Testis (tissue), 2 donors: ENCODE measurements at regions not wholly inside any gene's neighbourhood (a gene's known extent, or its start where the extent isn't known, plus 50 kb on each side); places are given as distances from the start of the nearest gene placed in this dataset.
"Not testable (repeated sequence)": the region's sequence is repeated elsewhere in the genome, so short reads cannot be mapped to it uniquely, and the experiment has no call there.

Experiments
- DNase-seq: peaks from one replicate; pipeline ENCODE4 v3.0.0-alpha.2; 2019
- H3K27ac ChIP-seq, 2 donors: fragments of 200-600 bp; sonication (generic); one replicate each; pipeline ENCODE4 v1.5.1; 2019
- H3K27me3 ChIP-seq: fragments of 200-600 bp; sonication (generic); one replicate; pipeline ENCODE4 v1.5.1; 2019
- H3K36me3 ChIP-seq: fragments of 200-600 bp; sonication (generic); one replicate; pipeline ENCODE4 v1.5.1; 2017; ENCODE audit warnings: low read depth; ENCODE audit errors: missing control alignments
- H3K4me1 ChIP-seq: fragments of 200-600 bp; sonication (generic); one replicate; pipeline ENCODE4 v1.5.1; 2019
- H3K4me3 ChIP-seq, 2 donors: fragments of 200-600 bp; sonication (generic); one replicate each; pipeline ENCODE4 v1.5.1; 2017 to 2019
- H3K9me3 ChIP-seq: fragments of 200-600 bp; sonication (generic); one replicate; pipeline ENCODE4 v1.5.1; 2017
- CTCF ChIP-seq, 3 experiments: fragments of 450-650 bp in 2 of 3; fragments of 200-600 bp in 1 of 3; sonication (generic) in 1 of 3; IDR thresholded peaks; one replicate each; pipeline ENCODE4 v1.5.1; 2016 to 2019; ENCODE audit warnings: antibody characterized with exemption in 3 of 3, mild to moderate bottlenecking in 2 of 3, moderate library complexity in 1 of 3
- POLR2A ChIP-seq: fragments of 450-650 bp; IDR thresholded peaks from one replicate; pipeline ENCODE4 v1.6.1; 2017; ENCODE audit warnings: antibody characterized with exemption, mild to moderate bottlenecking, moderate library complexity
- WGBS, 2 donors: methylation state at CpG; one replicate each; pipeline ENCODE4 v1.1.5; 2018; 5-methylcytosine and 5-hydroxymethylcytosine counted together
- intact Hi-C: fragments of 100-400 bp; cut with DNase I; formaldehyde crosslinking; loops from one replicate; pipeline ENCODE4 v1.15.1; 2023; ENCODE audit warnings: low total_unique reads

- intact Hi-C loops: no loop called here
- WGBS, 2 donors: 37 to 39% methylated on average over 5 of the region's 5 CpGs
- no peak overlapping the region for H3K4me3 ChIP-seq
- H3K27ac ChIP-seq: no peak overlapping the region
- no peak for TF ChIP-seq CTCF (IDR thresholded peaks at IDR 0.05)
- no peak for TF ChIP-seq POLR2A
- no peaks in the 10 kb centered on the region for H3K9me3 ChIP-seq
- H3K4me1 ChIP-seq: no peaks in the 10 kb centered on the region
- no peaks in the 10 kb centered on the region for H3K36me3 ChIP-seq
- no peak for DNase-seq
- H3K27me3 ChIP-seq: no peaks in the 10 kb centered on the region
Observed at GRCh38 chr5:169384661-169385060, 83.7 kb upstream of the SLIT3 start.

GRCh38 chr5:169374761-169375160 is 73.8 kb upstream of the SLIT3 start:
- WGBS, 2 donors: 26 to 31% methylated on average over 2 of the region's 2 CpGs
- Histone ChIP-seq H3K36me3 (no peaks in the 10 kb centered on the region), H3K9me3 (no peaks in the 10 kb centered on the region), H3K4me1 (no peaks in the 10 kb centered on the region), H3K4me3 (no peak overlapping the region), H3K27me3 (no peaks in the 10 kb centered on the region), H3K27ac (no peak overlapping the region)
- DNase-seq: no peak
- intact Hi-C loops: no loop called here
- TF ChIP-seq POLR2A (no peak), CTCF (IDR thresholded peaks at IDR 0.05) (no peak)

- DNase-seq: no peak
- TF ChIP-seq CTCF (IDR thresholded peaks at IDR 0.05): no peak
- Histone ChIP-seq H3K9me3 (no peaks in the 10 kb centered on the region), H3K27ac (no peak overlapping the region), H3K36me3 (no peaks in the 10 kb centered on the region), H3K4me1 (no peaks in the 10 kb centered on the region), H3K27me3 (no peaks in the 10 kb centered on the region), H3K4me3 (no peak overlapping the region)
- intact Hi-C loops: no loop called here
- WGBS, 2 donors: 80 to 85% methylated on average over 3 to 10 of the region's 10 CpGs
Observed at GRCh38 chr5:169374111-169374510, 73.2 kb upstream of the SLIT3 start.

- DNase-seq, H3K27ac ChIP-seq, H3K27me3 ChIP-seq, intact Hi-C loops, H3K4me3 ChIP-seq, H3K9me3 ChIP-seq, H3K36me3 ChIP-seq, H3K4me1 ChIP-seq: not testable (repeated sequence)
- WGBS, 2 donors: 93% methylated on average over 2 of the region's 2 CpGs
Observed at GRCh38 chr5:169371801-169372200, 70.9 kb upstream of the SLIT3 start.

GRCh38 chr5:169369130-169369529 is 68.2 kb upstream of the SLIT3 start:
- Histone ChIP-seq H3K4me3 (no peak overlapping the region), H3K27me3 (no peaks in the 10 kb centered on the region), H3K36me3 (no peaks in the 10 kb centered on the region), H3K9me3 (no peaks in the 10 kb centered on the region), H3K27ac (no peak overlapping the region), H3K4me1 (no peaks in the 10 kb centered on the region)
- intact Hi-C loops: no loop called here
- no peak for TF ChIP-seq CTCF (IDR thresholded peaks at IDR 0.05)
- no peak for TF ChIP-seq POLR2A
- no peak for DNase-seq
- 81 to 88% methylated on average over 3 of the region's 3 CpGs for WGBS, 2 donors
